ENCODE measurements at regions not wholly inside any gene's neighbourhood (a gene's known extent, or its start where the extent isn't known, plus 50 kb on each side); places are given as distances from the start of the nearest gene placed in this dataset.

DNA sequence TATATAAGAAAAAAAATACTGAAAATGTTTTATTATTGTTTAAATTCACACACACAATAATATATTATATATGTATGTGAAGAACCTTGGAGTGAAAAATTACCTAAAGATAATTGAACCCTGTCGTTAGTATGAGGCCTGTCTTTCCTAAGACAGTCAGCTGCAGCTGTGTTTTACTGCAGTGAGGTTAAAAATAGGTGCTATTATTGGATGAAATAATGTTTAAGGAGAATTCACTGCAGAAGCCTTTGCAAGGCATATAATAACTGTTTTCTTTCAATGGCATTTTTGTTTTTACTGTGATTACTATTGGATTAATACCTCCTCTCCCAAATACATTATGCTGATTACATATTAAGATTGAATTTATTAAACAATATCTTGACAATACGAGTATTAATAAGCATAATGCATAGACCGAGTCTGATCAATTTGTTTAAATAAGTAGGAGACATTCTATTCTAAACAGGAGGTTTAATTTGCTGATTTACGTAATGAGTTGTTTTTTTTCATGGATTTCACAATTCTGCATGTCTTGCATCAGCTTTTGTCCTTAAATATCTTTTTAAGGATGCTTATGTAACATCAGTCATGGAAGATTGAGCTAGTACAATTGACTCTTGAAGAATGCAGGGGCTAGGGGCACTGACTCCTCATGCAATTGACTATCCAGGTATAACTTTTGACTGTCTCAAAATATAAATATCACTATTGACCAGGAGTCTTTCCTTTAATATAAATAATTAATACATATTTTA is 1181.1 kb upstream of the PCDH7 start:
- no peaks in the 10 kb centered on the region for H3K79me2 ChIP-seq (replicated peaks; ENCODE audit: insufficient read depth)
- TF ChIP-seq JUNB (IDR thresholded peaks at IDR 0.05; ENCODE audit: unreplicated experiment), result no peak
- no peaks in the 10 kb centered on the region for H4K20me1 ChIP-seq (replicated peaks; ENCODE audit: insufficient read depth)
- H3K4me1 Mint-ChIP-seq, result no peaks in the 10 kb centered on the region
- peaks cover 17% of the 10 kb centered on the region for H3K9me3 Mint-ChIP-seq
- H3K4me2 ChIP-seq, result no peak overlapping the region
- H2AFZ ChIP-seq, result no peak overlapping the region
- no peak overlapping the region for H3K4me3 Mint-ChIP-seq
- H3K27ac ChIP-seq (ENCODE audit: low read depth), result no peak overlapping the region
- H3F3A ChIP-seq (replicated peaks; ENCODE audit: low read depth), result no peaks in the 10 kb centered on the region
- H3K4me1 ChIP-seq (ENCODE audit: insufficient read depth), result no peaks in the 10 kb centered on the region
- peaks cover 2% of the 10 kb centered on the region for H3K27me3 Mint-ChIP-seq (ENCODE audit: insufficient read depth, low read depth, poor library complexity)
- H3K36me3 Mint-ChIP-seq (ENCODE audit: low read depth), result peaks cover 6% of the 10 kb centered on the region; the same call in 1 of the 3 replicates
- ATAC-seq (no peak), DNase-seq (ENCODE audit: low spot score) (no peak)
- H3K27me3 ChIP-seq (ENCODE audit: insufficient read depth), result no peaks in the 10 kb centered on the region
- H3K9me2 ChIP-seq (ENCODE audit: insufficient read depth), result no peaks in the 10 kb centered on the region
- no peaks in the 10 kb centered on the region for H3K36me3 ChIP-seq (ENCODE audit: insufficient read depth)
- no peak overlapping the region for H3K27ac Mint-ChIP-seq
- no peak overlapping the region for H3K4me3 ChIP-seq

DNA sequence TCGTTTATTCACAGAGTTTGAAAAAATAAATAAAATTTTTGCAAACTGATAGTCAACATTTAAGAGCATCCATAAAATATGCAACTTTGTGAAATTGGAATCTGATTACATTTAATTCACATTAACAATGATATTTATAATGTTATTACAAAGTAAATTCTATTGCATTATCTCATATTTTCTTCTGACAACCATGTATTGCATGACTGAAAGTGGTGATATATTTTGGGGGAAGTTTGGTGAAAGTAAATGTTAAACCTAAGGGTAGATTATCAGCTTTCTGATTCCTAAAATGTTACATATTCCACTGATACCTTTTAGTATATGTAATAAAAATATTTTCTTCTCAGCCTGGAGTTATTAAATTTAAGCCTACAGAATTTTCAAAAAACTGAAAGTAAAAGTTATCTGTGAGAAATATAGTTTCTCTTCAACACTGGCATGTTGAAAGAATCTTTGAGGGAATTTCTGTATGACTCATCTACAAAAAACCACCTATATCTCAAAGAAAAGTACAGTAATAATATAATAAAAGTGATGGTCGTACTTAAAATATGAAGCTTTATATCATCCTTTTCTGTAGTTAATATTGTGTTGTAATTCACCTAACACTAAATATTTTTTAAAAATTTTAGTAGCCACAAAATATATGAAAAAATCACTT is 1179.6 kb upstream of the PCDH7 start:
- H3K27me3 Mint-ChIP-seq (ENCODE audit: insufficient read depth, low read depth, poor library complexity), result peaks cover 2% of the 10 kb centered on the region
- no peaks in the 10 kb centered on the region for H3K4me1 ChIP-seq (ENCODE audit: insufficient read depth)
- no peak overlapping the region for H3K4me3 ChIP-seq
- no peaks in the 10 kb centered on the region for H3K4me1 Mint-ChIP-seq
- no peaks in the 10 kb centered on the region for H3F3A ChIP-seq (replicated peaks; ENCODE audit: low read depth)
- H3K27ac Mint-ChIP-seq, result no peak overlapping the region
- H3K9me3 Mint-ChIP-seq, result peaks cover 17% of the 10 kb centered on the region
- no peak overlapping the region for H3K4me2 ChIP-seq
- no peak overlapping the region for H3K4me3 Mint-ChIP-seq
- ATAC-seq (no peak), DNase-seq (ENCODE audit: low spot score) (no peak)
- no peaks in the 10 kb centered on the region for H3K36me3 ChIP-seq (ENCODE audit: insufficient read depth)
- no peaks in the 10 kb centered on the region for H3K9me2 ChIP-seq (ENCODE audit: insufficient read depth)
- H3K27me3 ChIP-seq (ENCODE audit: insufficient read depth), result no peaks in the 10 kb centered on the region
- H4K20me1 ChIP-seq (replicated peaks; ENCODE audit: insufficient read depth), result no peaks in the 10 kb centered on the region
- H2AFZ ChIP-seq, result no peak overlapping the region
- no peak overlapping the region for H3K27ac ChIP-seq (ENCODE audit: low read depth)
- H3K36me3 Mint-ChIP-seq (ENCODE audit: low read depth), result peaks cover 6% of the 10 kb centered on the region; the same call in 1 of the 3 replicates
- no peaks in the 10 kb centered on the region for H3K79me2 ChIP-seq (replicated peaks; ENCODE audit: insufficient read depth)
- TF ChIP-seq JUNB (IDR thresholded peaks at IDR 0.05; ENCODE audit: unreplicated experiment), result no peak
- no peak for TF ChIP-seq ZNF114 (CRISPR knock-in tag; IDR thresholded peaks at IDR 0.05)
- TF ChIP-seq, protein P1, sequence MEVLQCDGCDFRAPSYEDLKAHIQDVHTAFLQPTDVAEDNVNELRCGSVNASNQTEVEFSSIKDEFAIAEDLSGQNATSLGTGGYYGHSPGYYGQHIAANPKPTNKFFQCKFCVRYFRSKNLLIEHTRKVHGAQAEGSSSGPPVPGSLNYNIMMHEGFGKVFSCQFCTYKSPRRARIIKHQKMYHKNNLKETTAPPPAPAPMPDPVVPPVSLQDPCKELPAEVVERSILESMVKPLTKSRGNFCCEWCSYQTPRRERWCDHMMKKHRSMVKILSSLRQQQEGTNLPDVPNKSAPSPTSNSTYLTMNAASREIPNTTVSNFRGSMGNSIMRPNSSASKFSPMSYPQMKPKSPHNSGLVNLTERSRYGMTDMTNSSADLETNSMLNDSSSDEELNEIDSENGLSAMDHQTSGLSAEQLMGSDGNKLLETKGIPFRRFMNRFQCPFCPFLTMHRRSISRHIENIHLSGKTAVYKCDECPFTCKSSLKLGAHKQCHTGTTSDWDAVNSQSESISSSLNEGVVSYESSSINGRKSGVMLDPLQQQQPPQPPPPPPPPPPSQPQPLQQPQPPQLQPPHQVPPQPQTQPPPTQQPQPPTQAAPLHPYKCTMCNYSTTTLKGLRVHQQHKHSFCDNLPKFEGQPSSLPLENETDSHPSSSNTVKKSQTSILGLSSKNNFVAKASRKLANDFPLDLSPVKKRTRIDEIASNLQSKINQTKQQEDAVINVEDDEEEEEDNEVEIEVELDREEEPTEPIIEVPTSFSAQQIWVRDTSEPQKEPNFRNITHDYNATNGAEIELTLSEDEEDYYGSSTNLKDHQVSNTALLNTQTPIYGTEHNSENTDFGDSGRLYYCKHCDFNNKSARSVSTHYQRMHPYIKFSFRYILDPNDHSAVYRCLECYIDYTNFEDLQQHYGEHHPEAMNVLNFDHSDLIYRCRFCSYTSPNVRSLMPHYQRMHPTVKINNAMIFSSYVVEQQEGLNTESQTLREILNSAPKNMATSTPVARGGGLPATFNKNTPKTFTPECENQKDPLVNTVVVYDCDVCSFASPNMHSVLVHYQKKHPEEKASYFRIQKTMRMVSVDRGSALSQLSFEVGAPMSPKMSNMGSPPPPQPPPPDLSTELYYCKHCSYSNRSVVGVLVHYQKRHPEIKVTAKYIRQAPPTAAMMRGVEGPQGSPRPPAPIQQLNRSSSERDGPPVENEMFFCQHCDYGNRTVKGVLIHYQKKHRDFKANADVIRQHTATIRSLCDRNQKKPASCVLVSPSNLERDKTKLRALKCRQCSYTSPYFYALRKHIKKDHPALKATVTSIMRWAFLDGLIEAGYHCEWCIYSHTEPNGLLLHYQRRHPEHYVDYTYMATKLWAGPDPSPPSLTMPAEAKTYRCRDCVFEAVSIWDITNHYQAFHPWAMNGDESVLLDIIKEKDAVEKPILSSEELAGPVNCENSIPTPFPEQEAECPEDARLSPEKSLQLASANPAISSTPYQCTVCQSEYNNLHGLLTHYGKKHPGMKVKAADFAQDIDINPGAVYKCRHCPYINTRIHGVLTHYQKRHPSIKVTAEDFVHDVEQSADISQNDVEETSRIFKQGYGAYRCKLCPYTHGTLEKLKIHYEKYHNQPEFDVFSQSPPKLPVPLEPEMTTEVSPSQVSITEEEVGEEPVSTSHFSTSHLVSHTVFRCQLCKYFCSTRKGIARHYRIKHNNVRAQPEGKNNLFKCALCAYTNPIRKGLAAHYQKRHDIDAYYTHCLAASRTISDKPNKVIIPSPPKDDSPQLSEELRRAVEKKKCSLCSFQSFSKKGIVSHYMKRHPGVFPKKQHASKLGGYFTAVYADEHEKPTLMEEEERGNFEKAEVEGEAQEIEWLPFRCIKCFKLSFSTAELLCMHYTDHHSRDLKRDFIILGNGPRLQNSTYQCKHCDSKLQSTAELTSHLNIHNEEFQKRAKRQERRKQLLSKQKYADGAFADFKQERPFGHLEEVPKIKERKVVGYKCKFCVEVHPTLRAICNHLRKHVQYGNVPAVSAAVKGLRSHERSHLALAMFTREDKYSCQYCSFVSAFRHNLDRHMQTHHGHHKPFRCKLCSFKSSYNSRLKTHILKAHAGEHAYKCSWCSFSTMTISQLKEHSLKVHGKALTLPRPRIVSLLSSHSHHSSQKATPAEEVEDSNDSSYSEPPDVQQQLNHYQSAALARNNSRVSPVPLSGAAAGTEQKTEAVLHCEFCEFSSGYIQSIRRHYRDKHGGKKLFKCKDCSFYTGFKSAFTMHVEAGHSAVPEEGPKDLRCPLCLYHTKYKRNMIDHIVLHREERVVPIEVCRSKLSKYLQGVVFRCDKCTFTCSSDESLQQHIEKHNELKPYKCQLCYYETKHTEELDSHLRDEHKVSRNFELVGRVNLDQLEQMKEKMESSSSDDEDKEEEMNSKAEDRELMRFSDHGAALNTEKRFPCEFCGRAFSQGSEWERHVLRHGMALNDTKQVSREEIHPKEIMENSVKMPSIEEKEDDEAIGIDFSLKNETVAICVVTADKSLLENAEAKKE (CRISPR knock-in tag; IDR thresholded peaks at IDR 0.05), result no peak
- TF ChIP-seq NANOG (IDR thresholded peaks at IDR 0.05; ENCODE audit: borderline replicate concordance), result no peak
- no peak for TF ChIP-seq POLR2AphosphoS5 (IDR thresholded peaks at IDR 0.05; ENCODE audit: low read depth)
- TF ChIP-seq, protein P2, sequence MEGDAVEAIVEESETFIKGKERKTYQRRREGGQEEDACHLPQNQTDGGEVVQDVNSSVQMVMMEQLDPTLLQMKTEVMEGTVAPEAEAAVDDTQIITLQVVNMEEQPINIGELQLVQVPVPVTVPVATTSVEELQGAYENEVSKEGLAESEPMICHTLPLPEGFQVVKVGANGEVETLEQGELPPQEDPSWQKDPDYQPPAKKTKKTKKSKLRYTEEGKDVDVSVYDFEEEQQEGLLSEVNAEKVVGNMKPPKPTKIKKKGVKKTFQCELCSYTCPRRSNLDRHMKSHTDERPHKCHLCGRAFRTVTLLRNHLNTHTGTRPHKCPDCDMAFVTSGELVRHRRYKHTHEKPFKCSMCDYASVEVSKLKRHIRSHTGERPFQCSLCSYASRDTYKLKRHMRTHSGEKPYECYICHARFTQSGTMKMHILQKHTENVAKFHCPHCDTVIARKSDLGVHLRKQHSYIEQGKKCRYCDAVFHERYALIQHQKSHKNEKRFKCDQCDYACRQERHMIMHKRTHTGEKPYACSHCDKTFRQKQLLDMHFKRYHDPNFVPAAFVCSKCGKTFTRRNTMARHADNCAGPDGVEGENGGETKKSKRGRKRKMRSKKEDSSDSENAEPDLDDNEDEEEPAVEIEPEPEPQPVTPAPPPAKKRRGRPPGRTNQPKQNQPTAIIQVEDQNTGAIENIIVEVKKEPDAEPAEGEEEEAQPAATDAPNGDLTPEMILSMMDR (conservative IDR thresholded peaks at IDR 0.05; ENCODE audit: low read depth in 2 of 2), result no peak
- TF ChIP-seq EZH2phosphoT487 (IDR thresholded peaks at IDR 0.05; ENCODE audit: unreplicated experiment), result no peak
- no peak for TF ChIP-seq EZH2 (IDR thresholded peaks at IDR 0.05; ENCODE audit: low read depth, unreplicated experiment)
- no peak for TF ChIP-seq STAT1 (IDR thresholded peaks at IDR 0.05; ENCODE audit: unreplicated experiment)
- TF ChIP-seq CREB1 (CRISPR knock-in tag; IDR thresholded peaks at IDR 0.05; ENCODE audit: low read depth), result no peak
